CD4-positive, alpha-beta T cell treated with Interleukin-17A for 4 hours (primary cell): ENCODE measurements at regions not wholly inside any gene's neighbourhood (a gene's known extent, or its start where the extent isn't known, plus 50 kb on each side); places are given as distances from the start of the nearest gene placed in this dataset.

Experiments
- DNase-seq: peaks from one replicate; pipeline ENCODE4 v3.0.0-alpha.2; 2020; ENCODE audit warnings: mixed read lengths

DNA sequence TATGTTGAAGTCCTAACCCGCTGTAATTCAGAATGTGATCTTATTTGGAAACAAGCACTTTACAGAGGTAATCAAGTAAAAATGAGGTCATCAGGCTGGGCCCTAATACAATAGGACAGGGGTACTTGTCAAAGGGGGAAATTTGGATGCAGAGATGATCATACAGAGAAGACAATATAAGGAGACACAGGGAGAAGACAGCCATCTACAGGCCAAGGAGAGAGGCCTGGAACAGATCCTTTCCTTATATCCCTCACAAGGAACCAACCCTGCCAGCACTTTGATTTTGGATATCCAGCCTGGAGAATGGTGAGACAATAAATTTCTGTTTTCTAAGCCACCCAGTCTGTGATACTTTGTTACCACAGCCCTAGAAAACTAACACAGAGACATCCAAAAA is 104.3 kb downstream of the METTL4 start:
- DNase-seq: no peak

GRCh38 chr18:2468051-2468450 is 103.3 kb downstream of the METTL4 start:
- DNase-seq: no peak

GRCh38 chr18:2471523-2471922 is 99.8 kb downstream of the METTL4 start:
- DNase-seq: no peak

DNA sequence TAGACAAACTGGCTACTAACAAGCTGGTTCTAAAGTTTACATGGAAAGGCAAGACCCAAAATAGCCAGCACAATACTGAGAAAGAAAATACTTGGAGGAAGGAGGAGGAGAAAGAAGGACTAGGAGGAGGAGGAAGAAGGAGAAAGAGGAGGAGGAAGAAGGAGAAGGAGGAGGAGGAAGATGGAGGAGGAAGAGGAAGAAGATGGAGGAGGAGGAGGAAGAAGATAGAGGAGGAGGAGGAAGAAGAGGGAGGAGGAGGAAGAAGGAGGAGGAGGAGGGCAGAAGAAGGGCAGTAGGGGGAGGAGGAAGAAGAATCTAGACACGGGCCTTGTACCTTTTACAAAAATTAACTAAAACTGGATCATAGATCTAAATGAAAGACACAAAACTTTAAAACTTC is 92.6 kb downstream of the METTL4 start:
- no peak for DNase-seq

- DNase-seq: no peak
These were observed 90.8 kb downstream of the METTL4 start for GRCh38 chr18:2480536-2480935.

GRCh38 chr18:2482706-2483475 is 88.4 kb downstream of the METTL4 start:
- no peak for DNase-seq

GRCh38 chr18:2485983-2486382 is 85.3 kb downstream of the METTL4 start:
- no peak for DNase-seq

DNA sequence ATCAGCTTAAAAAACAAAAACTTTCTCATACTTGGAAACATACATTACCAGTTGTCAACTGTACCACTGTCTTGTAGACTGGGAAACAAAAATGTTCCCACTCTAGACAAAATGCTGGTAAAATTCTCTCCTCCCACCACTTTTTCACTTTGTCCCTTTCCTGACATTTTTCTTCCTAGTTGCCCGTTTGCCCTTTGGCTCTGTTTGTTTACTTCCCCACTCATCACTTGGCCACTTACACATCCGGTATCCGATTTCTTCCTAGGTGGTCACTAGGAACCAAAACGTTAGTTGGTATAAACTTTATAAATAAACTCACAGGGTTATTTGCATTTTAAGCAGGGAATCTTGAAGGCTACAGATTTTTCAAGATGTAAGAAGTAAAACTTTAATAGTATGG is 84.9 kb downstream of the METTL4 start:
- no peak for DNase-seq
